ENCODE measurements at regions not wholly inside any gene's neighbourhood (a gene's known extent, or its start where the extent isn't known, plus 50 kb on each side); places are given as distances from the start of the nearest gene placed in this dataset.

DNA sequence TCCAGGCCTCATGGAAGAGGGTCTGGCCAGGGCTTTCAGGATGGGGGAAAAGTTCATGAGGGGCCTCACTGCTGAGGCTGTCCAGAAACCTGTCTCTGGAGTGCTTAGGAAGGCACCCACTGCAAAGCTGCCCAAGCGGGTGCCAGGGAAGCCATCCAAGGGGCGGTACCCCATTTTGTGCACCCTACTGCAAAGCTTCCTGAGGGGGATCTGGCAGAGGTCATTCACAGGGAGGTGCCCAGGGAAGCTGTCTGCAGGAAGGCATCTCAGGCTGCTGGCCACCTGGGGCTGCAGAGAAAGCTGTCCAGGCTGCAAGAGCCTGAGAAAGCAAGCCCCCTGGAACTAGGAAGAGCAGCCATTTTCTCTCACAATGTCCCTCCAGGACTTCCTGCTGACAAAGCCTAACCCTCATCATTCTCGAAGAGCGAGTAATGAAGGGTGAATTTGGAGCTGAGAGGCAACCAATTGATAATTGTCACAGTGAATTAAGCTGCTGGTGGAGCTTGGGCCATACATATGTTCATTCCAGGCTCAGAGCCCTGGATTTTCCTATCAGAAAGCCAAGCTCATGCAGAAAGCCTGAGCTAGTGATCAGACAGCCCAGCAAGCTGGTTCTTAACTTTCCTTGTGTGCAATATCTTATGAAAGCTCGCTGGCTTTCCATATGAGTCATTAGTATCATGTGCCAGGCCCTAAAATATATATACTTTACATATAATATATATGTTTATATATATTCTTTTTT, 62.2 kb upstream of the SLC22A16 start:
- TF ChIP-seq ZNF391 (tag by site-specific recombination; IDR thresholded peaks at IDR 0.05; ENCODE audit: borderline replicate concordance, low read depth): no peak
- TF ChIP-seq, protein P1, sequence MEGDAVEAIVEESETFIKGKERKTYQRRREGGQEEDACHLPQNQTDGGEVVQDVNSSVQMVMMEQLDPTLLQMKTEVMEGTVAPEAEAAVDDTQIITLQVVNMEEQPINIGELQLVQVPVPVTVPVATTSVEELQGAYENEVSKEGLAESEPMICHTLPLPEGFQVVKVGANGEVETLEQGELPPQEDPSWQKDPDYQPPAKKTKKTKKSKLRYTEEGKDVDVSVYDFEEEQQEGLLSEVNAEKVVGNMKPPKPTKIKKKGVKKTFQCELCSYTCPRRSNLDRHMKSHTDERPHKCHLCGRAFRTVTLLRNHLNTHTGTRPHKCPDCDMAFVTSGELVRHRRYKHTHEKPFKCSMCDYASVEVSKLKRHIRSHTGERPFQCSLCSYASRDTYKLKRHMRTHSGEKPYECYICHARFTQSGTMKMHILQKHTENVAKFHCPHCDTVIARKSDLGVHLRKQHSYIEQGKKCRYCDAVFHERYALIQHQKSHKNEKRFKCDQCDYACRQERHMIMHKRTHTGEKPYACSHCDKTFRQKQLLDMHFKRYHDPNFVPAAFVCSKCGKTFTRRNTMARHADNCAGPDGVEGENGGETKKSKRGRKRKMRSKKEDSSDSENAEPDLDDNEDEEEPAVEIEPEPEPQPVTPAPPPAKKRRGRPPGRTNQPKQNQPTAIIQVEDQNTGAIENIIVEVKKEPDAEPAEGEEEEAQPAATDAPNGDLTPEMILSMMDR (tag by site-specific recombination; IDR thresholded peaks at IDR 0.05): no peak
- TF ChIP-seq ZXDB (tag by site-specific recombination; IDR thresholded peaks at IDR 0.05): no peak
- TF ChIP-seq, protein P2, sequence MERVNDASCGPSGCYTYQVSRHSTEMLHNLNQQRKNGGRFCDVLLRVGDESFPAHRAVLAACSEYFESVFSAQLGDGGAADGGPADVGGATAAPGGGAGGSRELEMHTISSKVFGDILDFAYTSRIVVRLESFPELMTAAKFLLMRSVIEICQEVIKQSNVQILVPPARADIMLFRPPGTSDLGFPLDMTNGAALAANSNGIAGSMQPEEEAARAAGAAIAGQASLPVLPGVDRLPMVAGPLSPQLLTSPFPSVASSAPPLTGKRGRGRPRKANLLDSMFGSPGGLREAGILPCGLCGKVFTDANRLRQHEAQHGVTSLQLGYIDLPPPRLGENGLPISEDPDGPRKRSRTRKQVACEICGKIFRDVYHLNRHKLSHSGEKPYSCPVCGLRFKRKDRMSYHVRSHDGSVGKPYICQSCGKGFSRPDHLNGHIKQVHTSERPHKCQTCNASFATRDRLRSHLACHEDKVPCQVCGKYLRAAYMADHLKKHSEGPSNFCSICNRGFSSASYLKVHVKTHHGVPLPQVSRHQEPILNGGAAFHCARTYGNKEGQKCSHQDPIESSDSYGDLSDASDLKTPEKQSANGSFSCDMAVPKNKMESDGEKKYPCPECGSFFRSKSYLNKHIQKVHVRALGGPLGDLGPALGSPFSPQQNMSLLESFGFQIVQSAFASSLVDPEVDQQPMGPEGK (tag by site-specific recombination; IDR thresholded peaks at IDR 0.05): no peak

Measured in HEK293 (cell line).